Sigmoid colon (tissue), 6 donors: ENCODE measurements at regions not wholly inside any gene's neighbourhood (a gene's known extent, or its start where the extent isn't known, plus 50 kb on each side); places are given as distances from the start of the nearest gene placed in this dataset.

ENCODE experiments used
- DNase-seq: peaks from one replicate; pipeline ENCODE4 v3.0.0-alpha.2; 2019
- H3K27ac ChIP-seq, 4 donors: fragments of 200-600 bp; sonication (generic); one replicate each; pipeline ENCODE4 v1.5.1; 2016 to 2019; ENCODE audit warnings: mild to moderate bottlenecking in 1 of 4
- H3K27me3 ChIP-seq, 3 donors: fragments of 200-600 bp; sonication (generic); one replicate each; pipeline ENCODE4 v1.5.1; 2019; ENCODE audit warnings: mild to moderate bottlenecking in 1 of 3
- H3K36me3 ChIP-seq, 4 donors: fragments of 200-600 bp; sonication (generic); one replicate each; pipeline ENCODE4 v1.5.1; 2016 to 2019
- H3K4me1 ChIP-seq, 4 donors: fragments of 200-600 bp; sonication (generic); one replicate each; pipeline ENCODE4 v1.5.1; 2017 to 2019
- H3K4me3 ChIP-seq, 4 donors: fragments of 200-600 bp; sonication (generic); one replicate each; pipeline ENCODE4 v1.5.1; 2017 to 2019; ENCODE audit warnings: mild to moderate bottlenecking in 2 of 4, moderate library complexity in 1 of 4
- H3K9me3 ChIP-seq, 4 donors: fragments of 200-600 bp in 3 of 4; sonication (generic) in 3 of 4; one replicate each; pipeline versions ENCODE4 v1.5.1 to v1.6.1; 2013 to 2019
- CTCF ChIP-seq, 4 experiments: fragments of 450-650 bp in 3 of 4; fragments of 200-600 bp in 1 of 4; IDR thresholded peaks; one replicate each; pipeline ENCODE4 v1.5.1; 2016 to 2019; ENCODE audit warnings: antibody characterized with exemption in 4 of 4, mild to moderate bottlenecking in 3 of 4, moderate library complexity in 2 of 4
- EP300 ChIP-seq, 4 donors: sonication (generic); formaldehyde crosslinking; IDR thresholded peaks; one replicate each; pipeline ENCODE4 v1.6.1; 2017; ENCODE audit warnings: antibody characterized with exemption in 4 of 4
- POLR2A ChIP-seq, 2 donors: fragments of 450-650 bp; IDR thresholded peaks; one replicate each; pipeline ENCODE4 v1.6.1; 2016; ENCODE audit warnings: antibody characterized with exemption in 2 of 2, mild to moderate bottlenecking in 2 of 2, moderate library complexity in 2 of 2
- POLR2AphosphoS5 ChIP-seq, 4 donors: sonication (generic); formaldehyde crosslinking; IDR thresholded peaks; one replicate each; pipeline ENCODE4 v1.6.1; 2017; ENCODE audit warnings: antibody characterized with exemption in 4 of 4
- WGBS, 2 donors: extraction: QIAGEN DNeasy Blood & Tissue Kit; methylation state at CpG; one replicate each; pipeline ENCODE4 v1.1.7; 2013; 5-methylcytosine and 5-hydroxymethylcytosine counted together
- intact Hi-C: fragments of 100-400 bp; cut with DNase I; formaldehyde crosslinking; loops from one replicate; pipeline ENCODE4 v1.15.1; 2023
- donor health status: healthy with polysubstance abuse.
- donor health status: healthy.

- TF ChIP-seq EP300 (IDR thresholded peaks at IDR 0.05) (no peak), POLR2A (IDR thresholded peaks at IDR 0.05) (no peak), POLR2AphosphoS5 (IDR thresholded peaks at IDR 0.05) (no peak), CTCF (IDR thresholded peaks at IDR 0.05) (no peak)
- no peak for DNase-seq
- no peak overlapping the region for H3K27ac ChIP-seq
- no peaks in the 10 kb centered on the region for H3K9me3 ChIP-seq
- no peaks in the 10 kb centered on the region for H3K27me3 ChIP-seq
- H3K36me3 ChIP-seq = no peaks in the 10 kb centered on the region
- peaks cover 0 to 19% (median 12%) of the 10 kb centered on the region in 4 donors for H3K4me1 ChIP-seq
- H3K4me3 ChIP-seq = no peak overlapping the region
- intact Hi-C loops = no loop called here
- 80 to 82% methylated on average over 1 of the region's 1 CpG for WGBS, 2 donors
These were observed 98.1 kb upstream of the JADE1 start for GRCh38 chr4:128711361-128711760.

GRCh38 chr4:128709268-128709667 lies 100.2 kb upstream of the JADE1 start:
- Histone ChIP-seq H3K4me1 (peaks cover 0 to 13% (median 6%) of the 10 kb centered on the region in 4 donors), H3K9me3 (no peaks in the 10 kb centered on the region), H3K27me3 (no peaks in the 10 kb centered on the region), H3K27ac (no peak overlapping the region), H3K4me3 (no peak overlapping the region), H3K36me3 (no peaks in the 10 kb centered on the region)
- intact Hi-C loops = no loop called here
- no peak for TF ChIP-seq POLR2A (IDR thresholded peaks at IDR 0.05)
- TF ChIP-seq EP300 (IDR thresholded peaks at IDR 0.05) = no peak
- no peak for TF ChIP-seq POLR2AphosphoS5 (IDR thresholded peaks at IDR 0.05)
- TF ChIP-seq CTCF (IDR thresholded peaks at IDR 0.05) = no peak
- WGBS, 2 donors = 45 to 63% methylated on average over 4 of the region's 4 CpGs
- no peak for DNase-seq

GRCh38 chr4:128707864-128708263 lies 101.6 kb upstream of the JADE1 start:
- Histone ChIP-seq H3K4me1 (peaks cover 0 to 13% (median 6%) of the 10 kb centered on the region in 4 donors), H3K27ac (peak overlapping the region in 3 of 4 donors; percentile 28 to 57 (median 50)), H3K27me3 (no peaks in the 10 kb centered on the region), H3K4me3 (no peak overlapping the region), H3K36me3 (no peaks in the 10 kb centered on the region), H3K9me3 (no peaks in the 10 kb centered on the region)
- no peak for DNase-seq
- 58 to 71% methylated on average over 6 of the region's 6 CpGs for WGBS, 2 donors
- intact Hi-C loops = no loop called here
- TF ChIP-seq EP300 (IDR thresholded peaks at IDR 0.05) = no peak
- no peak for TF ChIP-seq POLR2AphosphoS5 (IDR thresholded peaks at IDR 0.05)
- no peak for TF ChIP-seq CTCF (IDR thresholded peaks at IDR 0.05)
- no peak for TF ChIP-seq POLR2A (IDR thresholded peaks at IDR 0.05)

- H3K4me1 ChIP-seq = peaks cover 0 to 13% (median 6%) of the 10 kb centered on the region in 4 donors
- H3K27me3 ChIP-seq = no peaks in the 10 kb centered on the region
- TF ChIP-seq POLR2AphosphoS5 (IDR thresholded peaks at IDR 0.05) (no peak), CTCF (IDR thresholded peaks at IDR 0.05) (no peak), EP300 (IDR thresholded peaks at IDR 0.05) (no peak), POLR2A (IDR thresholded peaks at IDR 0.05) (no peak)
- no peak overlapping the region for H3K4me3 ChIP-seq
- H3K27ac ChIP-seq = no peak overlapping the region
- H3K9me3 ChIP-seq = no peaks in the 10 kb centered on the region
- 96% methylated on average over 14 of the region's 14 CpGs for WGBS, 2 donors
- DNase-seq = no peak
- no peaks in the 10 kb centered on the region for H3K36me3 ChIP-seq
- intact Hi-C loops = no loop called here
These were observed 105.6 kb upstream of the JADE1 start for GRCh38 chr4:128703948-128704347.

- Histone ChIP-seq H3K36me3 (no peaks in the 10 kb centered on the region), H3K27ac (no peak overlapping the region), H3K9me3 (no peaks in the 10 kb centered on the region), H3K27me3 (no peaks in the 10 kb centered on the region), H3K4me3 (no peak overlapping the region), H3K4me1 (no peaks in the 10 kb centered on the region)
- no peak for DNase-seq
- WGBS, 2 donors = 57 to 98% methylated on average over 1 of the region's 1 CpG
- intact Hi-C loops = no loop called here
- TF ChIP-seq POLR2AphosphoS5 (IDR thresholded peaks at IDR 0.05) = no peak
- TF ChIP-seq POLR2A (IDR thresholded peaks at IDR 0.05) = no peak
- TF ChIP-seq CTCF (IDR thresholded peaks at IDR 0.05) = no peak
- TF ChIP-seq EP300 (IDR thresholded peaks at IDR 0.05) = no peak
These were observed 108.7 kb upstream of the JADE1 start for GRCh38 chr4:128700659-128701350.
